Activated T-cell treated with anti-CD3 and anti-CD28 coated beads, Interleukin-2, amount 50 U/mL, for 1 hour (primary cell): ENCODE measurements at regions not wholly inside any gene's neighbourhood (a gene's known extent, or its start where the extent isn't known, plus 50 kb on each side); places are given as distances from the start of the nearest gene placed in this dataset.

ENCODE experiments used
- DNase-seq: peaks from one replicate; pipeline ENCODE4 v3.0.0-alpha.2; 2020

GRCh38 chr5:20611620-20612019 lies 623.6 kb upstream of the CDH18 start:
- DNase-seq, result no peak

- no peak for DNase-seq
These were observed 622.7 kb upstream of the CDH18 start for GRCh38 chr5:20610681-20611080.

GRCh38 chr5:20609126-20609525 lies 621.1 kb upstream of the CDH18 start:
- no peak for DNase-seq

GRCh38 chr5:20608567-20608966 lies 620.6 kb upstream of the CDH18 start:
- no peak for DNase-seq

- DNase-seq, result no peak
These were observed 617.9 kb upstream of the CDH18 start for GRCh38 chr5:20605732-20606525.

GRCh38 chr5:20604992-20605391 lies 617.0 kb upstream of the CDH18 start:
- no peak for DNase-seq

GRCh38 chr5:20601678-20602100 lies 613.7 kb upstream of the CDH18 start:
- DNase-seq, result no peak

GRCh38 chr5:20590356-20590755 lies 602.4 kb upstream of the CDH18 start:
- DNase-seq, result no peak

- no peak for DNase-seq
These were observed 587.6 kb upstream of the CDH18 start for GRCh38 chr5:20575571-20575970.

- DNase-seq, result no peak
These were observed 586.6 kb upstream of the CDH18 start for GRCh38 chr5:20574576-20574975.

GRCh38 chr5:20572614-20573013 lies 584.6 kb upstream of the CDH18 start:
- DNase-seq, result no peak

- no peak for DNase-seq
These were observed 582.5 kb upstream of the CDH18 start for GRCh38 chr5:20570486-20570885.

- DNase-seq, result no peak
These were observed 574.5 kb upstream of the CDH18 start for GRCh38 chr5:20562544-20562943.

GRCh38 chr5:20559845-20560244 lies 571.8 kb upstream of the CDH18 start:
- DNase-seq, result no peak

GRCh38 chr5:20556115-20556763 lies 568.2 kb upstream of the CDH18 start:
- DNase-seq, result no peak

- no peak for DNase-seq
These were observed 567.0 kb upstream of the CDH18 start for GRCh38 chr5:20555034-20555433.

GRCh38 chr5:20554001-20554400 lies 566.0 kb upstream of the CDH18 start:
- DNase-seq, result no peak

GRCh38 chr5:20537911-20538703 lies 550.1 kb upstream of the CDH18 start:
- DNase-seq, result no peak

- DNase-seq, result no peak
These were observed 548.8 kb upstream of the CDH18 start for GRCh38 chr5:20536813-20537212.

- no peak for DNase-seq
These were observed 548.3 kb upstream of the CDH18 start for GRCh38 chr5:20536341-20536740.

GRCh38 chr5:20528471-20528870 lies 540.5 kb upstream of the CDH18 start:
- DNase-seq, result no peak

- no peak for DNase-seq
These were observed 537.1 kb upstream of the CDH18 start for GRCh38 chr5:20524991-20525529.

- no peak for DNase-seq
These were observed 535.0 kb upstream of the CDH18 start for GRCh38 chr5:20522905-20523482.
